Lower leg skin (tissue), 4 donors: ENCODE measurements at regions not wholly inside any gene's neighbourhood (a gene's known extent, or its start where the extent isn't known, plus 50 kb on each side); places are given as distances from the start of the nearest gene placed in this dataset.

ENCODE experiments used
- DNase-seq, 2 donors: peaks; one replicate each; pipeline ENCODE4 v3.0.0-alpha.2; 2019; ENCODE audit warnings: low spot score in 2 of 2
- H3K4me3 ChIP-seq: fragments of 200-600 bp; sonication (generic); 2 replicates; pipeline ENCODE4 v1.5.1; 2017; ENCODE audit warnings: mild to moderate bottlenecking, low read depth; ENCODE audit not compliant: poor library complexity, severe bottlenecking
- CTCF ChIP-seq, 3 donors: fragments of 450-650 bp; IDR thresholded peaks; one replicate each; pipeline ENCODE4 v1.5.1; 2016; ENCODE audit warnings: antibody characterized with exemption in 3 of 3, mild to moderate bottlenecking in 3 of 3, moderate library complexity in 2 of 3
- POLR2A ChIP-seq, 2 donors: fragments of 450-650 bp; IDR thresholded peaks; one replicate each; pipeline ENCODE4 v1.6.1; 2016 to 2017; ENCODE audit warnings: antibody characterized with exemption in 2 of 2, mild to moderate bottlenecking in 1 of 2, moderate library complexity in 1 of 2
- WGBS, 2 donors: methylation state at CpG; one replicate each; pipeline ENCODE4 v1.1.5; 2018; 5-methylcytosine and 5-hydroxymethylcytosine counted together
- intact Hi-C: fragments of 100-400 bp; cut with DNase I; formaldehyde crosslinking; loops from one replicate; pipeline ENCODE4 v1.15.0; 2023; ENCODE audit warnings: low total_unique reads

DNA sequence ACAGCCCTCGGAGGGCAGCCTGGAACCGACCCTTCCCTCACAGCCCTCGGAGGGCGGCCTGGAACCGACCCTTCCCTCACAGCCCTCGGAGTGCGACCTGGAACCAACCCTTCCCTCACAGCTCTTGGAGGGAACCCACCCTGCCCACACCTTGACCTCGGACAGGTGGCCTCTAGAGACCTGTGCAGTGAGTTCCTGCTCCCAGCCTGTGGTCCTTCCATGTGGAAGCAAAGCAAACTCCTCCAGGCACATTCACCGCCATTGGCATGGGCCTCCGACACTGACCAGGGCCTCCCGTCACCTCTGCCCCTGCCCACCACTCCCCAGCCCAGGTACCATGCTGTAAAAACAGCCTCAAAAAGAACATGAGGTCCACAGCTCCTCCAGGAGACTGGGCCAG is 272.1 kb downstream of the BRD1 start:
- TF ChIP-seq CTCF (IDR thresholded peaks at IDR 0.05) = no peak
- TF ChIP-seq POLR2A (IDR thresholded peaks at IDR 0.05) = no peak
- no peak overlapping the region for H3K4me3 ChIP-seq
- intact Hi-C loops = no loop called here
- 87 to 88% methylated on average over 11 of the region's 11 CpGs for WGBS, 2 donors
- DNase-seq = peak in 1 of 2 donors; percentile 54

DNA sequence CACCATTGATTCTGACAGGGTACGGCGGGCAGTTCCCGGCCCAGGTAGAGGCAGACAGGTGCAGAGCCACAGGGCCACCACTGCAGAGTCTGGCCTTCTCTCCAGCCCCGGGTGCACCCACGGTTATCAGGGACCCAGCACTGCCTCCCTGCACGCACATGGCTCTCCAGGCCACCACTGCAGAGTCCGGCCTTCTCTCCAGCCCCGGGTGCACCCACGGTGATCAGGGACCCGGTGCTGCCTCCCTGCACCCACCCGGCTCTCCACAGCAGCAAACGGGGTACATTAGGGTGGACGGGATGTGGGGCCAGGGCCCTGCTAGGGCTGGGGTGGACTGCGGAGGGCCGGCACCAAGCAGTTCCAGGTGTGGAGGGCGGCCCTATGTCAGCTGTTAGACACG is 272.9 kb downstream of the BRD1 start:
- peak in 1 of 2 donors; percentile 50 for DNase-seq
- intact Hi-C loops = no loop called here
- 87 to 90% methylated on average over 9 to 14 of the region's 17 CpGs for WGBS, 2 donors
- TF ChIP-seq POLR2A (IDR thresholded peaks at IDR 0.05) = no peak
- TF ChIP-seq CTCF (IDR thresholded peaks at IDR 0.05) = no peak
- H3K4me3 ChIP-seq = no peak overlapping the region

DNA sequence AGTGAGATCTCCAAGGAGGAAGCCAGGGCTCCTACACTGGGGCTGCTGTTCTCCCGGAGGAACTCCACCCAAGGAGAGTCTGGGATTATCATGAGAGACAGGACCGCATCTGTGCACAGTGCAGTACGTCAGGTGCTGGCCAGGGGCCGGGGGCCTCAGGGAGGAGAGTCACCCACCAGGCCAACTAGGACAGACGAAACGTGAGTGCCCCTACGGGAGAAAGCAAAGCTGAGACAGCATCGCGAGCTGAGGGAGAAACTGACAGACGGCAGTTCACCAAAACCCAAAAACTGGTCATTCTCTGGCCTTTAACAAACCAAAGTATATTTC is 273.4 kb downstream of the BRD1 start:
- DNase-seq = no peak
- 82 to 86% methylated on average over 10 of the region's 10 CpGs for WGBS, 2 donors
- no peak overlapping the region for H3K4me3 ChIP-seq
- TF ChIP-seq POLR2A (IDR thresholded peaks at IDR 0.05) = no peak
- TF ChIP-seq CTCF (IDR thresholded peaks at IDR 0.05) = no peak
- intact Hi-C loops = no loop called here

DNA sequence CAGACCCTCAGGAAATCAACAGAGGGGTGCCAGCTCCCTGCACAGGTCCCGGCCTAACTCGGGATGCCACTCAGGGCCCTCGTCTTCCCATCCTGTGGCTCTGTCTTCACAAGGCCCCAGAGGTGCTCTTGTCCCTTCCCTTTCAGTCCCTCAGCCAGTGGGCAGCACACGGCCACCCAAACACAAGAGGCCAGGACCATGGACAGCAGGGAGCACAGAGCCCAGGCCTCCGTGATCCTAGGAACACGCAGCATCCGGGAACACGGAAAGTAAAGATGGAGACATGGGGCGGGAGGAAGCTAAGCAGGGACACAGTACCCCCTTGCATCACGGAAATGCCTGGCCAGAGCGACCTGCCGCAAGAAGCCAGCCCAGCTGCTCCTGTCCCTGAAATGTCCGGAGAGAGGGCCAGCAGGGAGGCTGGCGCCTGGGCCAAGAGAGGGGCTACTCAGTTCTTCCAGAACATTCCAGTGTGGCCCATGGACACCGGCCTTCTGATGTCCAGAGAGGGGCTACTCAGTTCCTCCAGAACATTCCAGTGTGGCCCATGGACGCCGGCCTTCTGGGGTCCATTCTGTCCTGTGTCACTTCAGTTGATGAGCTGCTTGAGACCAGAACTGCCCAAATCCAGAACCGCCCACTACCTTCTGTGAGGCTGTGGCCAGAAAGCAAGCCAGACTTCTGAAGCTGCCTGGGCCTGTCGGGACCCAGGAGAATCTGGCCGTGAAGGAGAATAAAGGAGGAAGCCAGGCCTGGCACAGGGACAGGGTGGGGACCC is 274.0 kb downstream of the BRD1 start:
- WGBS, 2 donors = 71 to 77% methylated on average over 15 to 20 of the region's 20 CpGs
- peak in 1 of 2 donors; percentile 57 for DNase-seq

GRCh38 chr22:49553076-49553475 is 274.6 kb downstream of the BRD1 start:
- intact Hi-C loops = no loop called here
- peak in 1 of 2 donors; percentile 32 for DNase-seq
- no peak for TF ChIP-seq CTCF (IDR thresholded peaks at IDR 0.05)
- no peak for TF ChIP-seq POLR2A (IDR thresholded peaks at IDR 0.05)
- H3K4me3 ChIP-seq = no peak overlapping the region
- WGBS, 2 donors = 52 to 56% methylated on average over 11 of the region's 11 CpGs

More for the DNA sequence above, 274.0 kb downstream of the BRD1 start:
- intact Hi-C loops = no loop called here
- TF ChIP-seq POLR2A (IDR thresholded peaks at IDR 0.05) = no peak
- TF ChIP-seq CTCF (IDR thresholded peaks at IDR 0.05) = no peak
- no peak overlapping the region for H3K4me3 ChIP-seq
